HG03060 (cell line): ENCODE measurements at regions not wholly inside any gene's neighbourhood (a gene's known extent, or its start where the extent isn't known, plus 50 kb on each side); places are given as distances from the start of the nearest gene placed in this dataset.

ENCODE experiments used
- ATAC-seq: cut with Tn5 transposase; IDR thresholded peaks from one replicate; pipeline ENCODE4 v1.9.1; 2021; ENCODE audit warnings: low read depth, moderate number of reproducible peaks; ENCODE audit not compliant: unreplicated experiment

GRCh38 chr11:45089251-45089650 is 57.2 kb upstream of the PRDM11 start:
- no peak for ATAC-seq

GRCh38 chr11:45089676-45090499 is 56.6 kb upstream of the PRDM11 start:
- no peak for ATAC-seq

- no peak for ATAC-seq
These were observed 55.8 kb upstream of the PRDM11 start for GRCh38 chr11:45090607-45091006.

- no peak for ATAC-seq
These were observed 54.7 kb upstream of the PRDM11 start for GRCh38 chr11:45091563-45092403.

GRCh38 chr11:45092404-45092785 is 54.0 kb upstream of the PRDM11 start:
- ATAC-seq: no peak

GRCh38 chr11:45092901-45093760 is 53.3 kb upstream of the PRDM11 start:
- ATAC-seq: no peak

GRCh38 chr11:45093761-45094455 is 52.5 kb upstream of the PRDM11 start:
- no peak for ATAC-seq

- ATAC-seq: no peak
These were observed 51.3 kb upstream of the PRDM11 start for GRCh38 chr11:45094958-45095690.

GRCh38 chr11:45095691-45096010 is 50.8 kb upstream of the PRDM11 start:
- no peak for ATAC-seq

GRCh38 chr11:45096636-45097035 is 49.8 kb upstream of the PRDM11 start:
- ATAC-seq: no peak
